ENCODE measurements at regions not wholly inside any gene's neighbourhood (a gene's known extent, or its start where the extent isn't known, plus 50 kb on each side); places are given as distances from the start of the nearest gene placed in this dataset.

DNA sequence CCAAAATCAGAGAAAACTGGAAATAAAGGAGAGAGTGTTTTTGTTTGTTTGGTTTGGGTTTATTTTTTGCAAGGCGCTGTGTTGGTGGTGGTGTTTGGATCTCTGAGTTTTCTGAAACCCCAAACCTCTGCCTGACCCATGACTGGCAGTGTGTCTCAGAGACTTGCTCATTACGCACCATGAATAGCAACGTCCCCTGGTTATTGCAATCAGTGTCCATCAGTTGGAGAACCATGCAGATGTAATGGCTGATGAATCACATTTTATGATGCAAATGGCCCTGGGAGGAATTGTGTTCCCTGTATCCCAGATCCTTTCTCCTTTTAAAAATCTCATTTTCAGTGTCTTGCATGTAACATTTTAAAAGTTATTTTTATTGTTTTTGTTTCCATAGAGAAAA, 362.8 kb downstream of the PMP22 start:
- Mint-ChIP-seq H3K4me1 (ENCODE audit: unreplicated experiment) (peaks cover 13% of the 10 kb centered on the region), H3K4me3 (ENCODE audit: unreplicated experiment) (no peak overlapping the region), H3K9me3 (ENCODE audit: unreplicated experiment) (peaks cover 14% of the 10 kb centered on the region), H3K27me3 (ENCODE audit: unreplicated experiment) (no peaks in the 10 kb centered on the region), H3K36me3 (ENCODE audit: unreplicated experiment) (peaks cover 5% of the 10 kb centered on the region), H3K27ac (ENCODE audit: unreplicated experiment) (no peak overlapping the region)
- TF ChIP-seq, protein P1, sequence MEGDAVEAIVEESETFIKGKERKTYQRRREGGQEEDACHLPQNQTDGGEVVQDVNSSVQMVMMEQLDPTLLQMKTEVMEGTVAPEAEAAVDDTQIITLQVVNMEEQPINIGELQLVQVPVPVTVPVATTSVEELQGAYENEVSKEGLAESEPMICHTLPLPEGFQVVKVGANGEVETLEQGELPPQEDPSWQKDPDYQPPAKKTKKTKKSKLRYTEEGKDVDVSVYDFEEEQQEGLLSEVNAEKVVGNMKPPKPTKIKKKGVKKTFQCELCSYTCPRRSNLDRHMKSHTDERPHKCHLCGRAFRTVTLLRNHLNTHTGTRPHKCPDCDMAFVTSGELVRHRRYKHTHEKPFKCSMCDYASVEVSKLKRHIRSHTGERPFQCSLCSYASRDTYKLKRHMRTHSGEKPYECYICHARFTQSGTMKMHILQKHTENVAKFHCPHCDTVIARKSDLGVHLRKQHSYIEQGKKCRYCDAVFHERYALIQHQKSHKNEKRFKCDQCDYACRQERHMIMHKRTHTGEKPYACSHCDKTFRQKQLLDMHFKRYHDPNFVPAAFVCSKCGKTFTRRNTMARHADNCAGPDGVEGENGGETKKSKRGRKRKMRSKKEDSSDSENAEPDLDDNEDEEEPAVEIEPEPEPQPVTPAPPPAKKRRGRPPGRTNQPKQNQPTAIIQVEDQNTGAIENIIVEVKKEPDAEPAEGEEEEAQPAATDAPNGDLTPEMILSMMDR (IDR thresholded peaks at IDR 0.05) = no peak
- DNase-seq (ENCODE audit: extremely low spot score, unreplicated experiment) = no peak

DNA sequence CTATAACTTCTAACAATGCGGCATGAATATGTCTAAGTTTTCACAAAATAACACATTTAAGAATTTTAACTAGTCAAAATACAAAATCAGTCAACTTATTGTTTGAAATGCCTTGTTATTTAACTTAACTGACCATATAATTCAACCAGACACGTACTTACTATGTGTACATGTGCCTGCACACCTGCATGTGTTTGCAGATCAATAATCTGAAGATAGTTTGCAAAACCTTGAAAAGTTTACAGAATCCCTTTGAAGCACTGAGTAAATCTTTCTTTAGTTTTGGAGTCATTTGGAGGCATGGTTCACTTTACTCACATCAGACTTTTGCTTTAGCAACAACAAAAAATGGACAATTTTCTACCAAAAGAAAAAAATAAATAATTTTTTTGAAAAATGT, 363.8 kb downstream of the PMP22 start:
- H3K36me3 Mint-ChIP-seq (ENCODE audit: unreplicated experiment) = peaks cover 8% of the 10 kb centered on the region

DNA sequence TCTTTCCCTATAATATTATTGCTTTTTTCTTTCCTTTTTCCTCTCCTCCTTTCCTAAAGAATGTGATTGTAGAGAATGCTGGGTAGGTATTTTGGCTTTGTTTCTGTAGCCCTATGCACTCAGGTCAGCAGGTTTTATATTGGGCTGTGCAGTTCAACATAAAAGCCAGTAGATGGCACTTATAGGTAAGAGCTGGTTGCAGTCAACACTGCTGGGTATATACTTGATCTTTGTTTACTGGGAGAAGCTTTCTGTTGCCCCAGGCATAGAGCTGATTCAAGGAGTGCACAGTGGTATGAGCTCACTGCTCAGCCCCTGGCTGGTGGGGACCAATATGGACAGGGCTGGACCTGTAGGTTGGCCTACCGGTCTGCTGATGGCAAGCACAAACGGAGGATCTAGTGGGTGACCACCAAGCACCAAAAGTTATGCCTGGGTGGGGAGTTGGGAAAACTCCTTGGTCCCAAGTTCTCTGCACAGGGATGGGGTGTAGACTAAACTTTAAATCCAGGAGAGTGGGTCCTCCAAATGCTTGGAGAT, 378.9 kb downstream of the PMP22 start:
- DNase-seq (ENCODE audit: extremely low spot score, unreplicated experiment) = no peak
- peaks cover 47% of the 10 kb centered on the region for H3K9me3 Mint-ChIP-seq (ENCODE audit: unreplicated experiment)
- H3K4me3 Mint-ChIP-seq (ENCODE audit: unreplicated experiment) = no peak overlapping the region

More for the DNA sequence above, 363.8 kb downstream of the PMP22 start:
- Mint-ChIP-seq H3K27me3 (ENCODE audit: unreplicated experiment) (no peaks in the 10 kb centered on the region), H3K9me3 (ENCODE audit: unreplicated experiment) (peaks cover 22% of the 10 kb centered on the region), H3K4me3 (ENCODE audit: unreplicated experiment) (no peak overlapping the region), H3K4me1 (ENCODE audit: unreplicated experiment) (peaks cover 13% of the 10 kb centered on the region), H3K27ac (ENCODE audit: unreplicated experiment) (no peak overlapping the region)
- DNase-seq (ENCODE audit: extremely low spot score, unreplicated experiment) = no peak
- TF ChIP-seq, protein P1 (IDR thresholded peaks at IDR 0.05) = no peak

DNA sequence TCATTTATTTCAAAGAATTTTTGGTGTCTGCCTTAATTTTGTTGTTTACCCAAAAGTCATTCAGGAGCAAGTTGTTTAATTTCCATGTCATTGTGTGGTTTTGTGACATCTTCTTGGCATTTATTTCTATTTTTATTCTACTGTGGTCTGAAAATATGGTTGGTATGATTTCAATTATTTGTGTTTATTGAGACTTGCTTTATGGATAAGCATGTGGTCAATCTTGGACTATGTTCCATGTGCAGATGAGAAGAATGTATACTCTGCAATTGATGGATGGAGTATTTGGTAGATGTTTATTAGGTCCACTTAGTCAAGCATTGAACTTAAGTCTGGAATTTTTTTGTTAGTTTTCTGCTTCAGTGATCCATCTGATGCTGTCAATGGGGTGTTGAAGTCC, 383.0 kb downstream of the PMP22 start:
- Mint-ChIP-seq H3K27ac (ENCODE audit: unreplicated experiment) (no peak overlapping the region), H3K4me1 (ENCODE audit: unreplicated experiment) (peaks cover 1% of the 10 kb centered on the region), H3K27me3 (ENCODE audit: unreplicated experiment) (no peaks in the 10 kb centered on the region), H3K4me3 (ENCODE audit: unreplicated experiment) (no peak overlapping the region), H3K9me3 (ENCODE audit: unreplicated experiment) (peaks cover 39% of the 10 kb centered on the region), H3K36me3 (ENCODE audit: unreplicated experiment) (peaks cover 8% of the 10 kb centered on the region)
- TF ChIP-seq, protein P1 (IDR thresholded peaks at IDR 0.05) = no peak
- DNase-seq (ENCODE audit: extremely low spot score, unreplicated experiment) = no peak

More for the DNA sequence above, 378.9 kb downstream of the PMP22 start:
- Mint-ChIP-seq H3K36me3 (ENCODE audit: unreplicated experiment) (peaks cover 16% of the 10 kb centered on the region), H3K27ac (ENCODE audit: unreplicated experiment) (no peak overlapping the region), H3K4me1 (ENCODE audit: unreplicated experiment) (peaks cover 1% of the 10 kb centered on the region), H3K27me3 (ENCODE audit: unreplicated experiment) (no peaks in the 10 kb centered on the region)
- TF ChIP-seq, protein P1 (IDR thresholded peaks at IDR 0.05) = no peak

DNA sequence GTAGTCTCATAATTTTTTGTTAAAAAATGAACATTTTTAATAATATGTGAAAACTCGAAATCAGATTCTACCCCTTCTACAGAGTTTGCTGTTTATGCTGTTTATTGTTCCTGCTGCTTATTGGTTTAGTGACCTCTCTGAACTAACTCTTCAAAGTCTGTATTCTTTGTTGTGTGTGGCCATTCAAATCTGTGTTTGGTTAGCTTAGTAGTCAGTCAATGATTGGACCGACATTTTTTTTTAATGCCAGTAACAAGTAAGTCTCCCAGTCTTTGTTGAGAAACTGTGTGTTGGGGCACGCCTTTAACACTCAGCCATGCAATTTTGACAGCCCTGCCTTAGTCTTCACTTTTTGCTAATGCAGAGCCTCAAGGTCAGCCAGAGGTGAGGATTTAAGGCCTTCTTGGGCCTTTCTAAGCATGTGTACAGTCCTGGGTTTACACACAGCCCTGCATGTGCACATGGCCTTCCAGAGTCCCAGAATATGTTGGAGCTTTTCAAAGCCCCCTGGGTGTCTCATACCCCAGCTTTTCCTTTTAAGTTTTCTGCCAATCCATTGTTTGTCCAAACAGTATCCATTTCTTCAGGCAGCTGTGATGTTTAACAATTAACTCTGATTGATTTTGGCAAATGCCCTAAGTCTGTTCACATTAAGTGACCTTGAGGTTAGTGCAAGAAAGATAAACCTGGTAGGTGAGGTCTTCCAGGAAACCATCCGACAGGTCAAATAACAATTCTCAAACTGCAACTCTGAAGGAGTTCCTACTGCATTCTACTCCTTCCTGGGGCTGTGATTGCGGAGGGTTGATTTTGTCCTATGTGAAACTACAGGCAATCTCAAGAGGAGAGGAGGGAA, 389.3 kb downstream of the PMP22 start:
- Mint-ChIP-seq H3K27ac (ENCODE audit: unreplicated experiment) (no peak overlapping the region), H3K27me3 (ENCODE audit: unreplicated experiment) (no peaks in the 10 kb centered on the region), H3K4me3 (ENCODE audit: unreplicated experiment) (no peak overlapping the region), H3K36me3 (ENCODE audit: unreplicated experiment) (no peaks in the 10 kb centered on the region), H3K9me3 (ENCODE audit: unreplicated experiment) (peaks cover 5% of the 10 kb centered on the region), H3K4me1 (ENCODE audit: unreplicated experiment) (peaks cover 10% of the 10 kb centered on the region)
- no peak for DNase-seq (ENCODE audit: extremely low spot score, unreplicated experiment)
- TF ChIP-seq, protein P1 (IDR thresholded peaks at IDR 0.05) = no peak

Data from osteocyte (in vitro differentiated cells).